Fibroblast of lung (primary cell): ENCODE measurements at regions not wholly inside any gene's neighbourhood (a gene's known extent, or its start where the extent isn't known, plus 50 kb on each side); places are given as distances from the start of the nearest gene placed in this dataset.

Experiments
- CTCF ChIP-seq, 2 donors: IDR thresholded peaks in 1 of 2; conservative IDR thresholded peaks in 1 of 2; 1 replicate in 1 of 2; 2 replicates in 1 of 2; pipeline ENCODE4 v1.5.1; 2011 to 2012; ENCODE audit warnings: low read length in 2 of 2, control low read depth in 1 of 2, inconsistent platforms in 1 of 2, low read depth in 1 of 2, mild to moderate bottlenecking in 1 of 2
- EZH2 ChIP-seq: IDR thresholded peaks from 2 replicates; pipeline ENCODE4 v1.5.1; 2012; ENCODE audit warnings: low read length, control low read depth, mild to moderate bottlenecking; ENCODE audit errors: missing control alignments

DNA sequence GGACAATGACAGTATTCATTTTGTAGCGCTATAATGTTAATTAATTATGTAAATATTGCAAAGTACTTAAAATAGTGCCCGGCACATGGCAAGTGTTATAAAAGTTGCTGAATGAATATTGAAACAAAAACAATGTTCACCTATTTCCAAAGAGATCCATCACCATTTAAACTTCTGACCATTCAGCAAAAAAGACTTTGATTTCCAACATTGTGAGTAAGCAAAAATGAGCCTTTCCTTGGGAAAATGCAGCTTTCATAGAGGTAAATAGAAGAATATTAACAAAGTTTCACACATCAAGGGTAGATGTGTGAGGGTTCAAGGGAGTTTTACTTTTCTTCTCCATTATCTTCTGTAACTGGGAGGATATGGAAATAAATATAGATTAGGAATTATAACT lies 1089.4 kb upstream of the C9orf72 start:
- TF ChIP-seq CTCF (conservative IDR thresholded peaks at IDR 0.05 in 1 of 2, IDR thresholded peaks at IDR 0.05 in 1 of 2; ENCODE audit: low read depth in 1 of 2, low read length in 2 of 2) (no peak), EZH2 (no peak)
